HL-60/S4 treated with phorbol 12-myristate 13-acetate at 8.2 ng/mL for 4 days and 3 days (cell line): ENCODE measurements at regions not wholly inside any gene's neighbourhood (a gene's known extent, or its start where the extent isn't known, plus 50 kb on each side); places are given as distances from the start of the nearest gene placed in this dataset.

ENCODE experiments used
- in situ Hi-C: fragments of 300-500 bp; cut with MboI; formaldehyde crosslinking; loops from 2 replicates; pipeline ENCODE4 v1.15.0; 2022; ENCODE audit warnings: low sequenced_read_pairs

DNA sequence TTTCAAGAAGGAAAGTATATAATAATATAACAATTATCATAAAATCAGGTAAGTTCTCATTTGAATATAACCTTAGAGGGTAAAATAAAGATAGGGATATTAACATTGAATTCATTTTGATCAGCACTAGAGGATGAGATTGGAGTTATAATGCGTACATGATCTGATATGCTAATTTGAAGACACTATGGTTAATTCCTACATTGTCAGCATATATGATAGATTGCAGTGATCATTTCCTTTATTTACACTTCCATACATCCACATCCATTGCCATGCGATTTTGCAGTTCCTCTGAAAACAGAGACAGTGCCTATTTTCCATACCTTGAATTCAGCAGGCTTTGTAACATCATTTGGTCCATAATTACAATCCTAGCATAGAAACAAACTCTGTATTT is 519.2 kb downstream of the CCDC85A start:
- in situ Hi-C loops, result no loop called here

DNA sequence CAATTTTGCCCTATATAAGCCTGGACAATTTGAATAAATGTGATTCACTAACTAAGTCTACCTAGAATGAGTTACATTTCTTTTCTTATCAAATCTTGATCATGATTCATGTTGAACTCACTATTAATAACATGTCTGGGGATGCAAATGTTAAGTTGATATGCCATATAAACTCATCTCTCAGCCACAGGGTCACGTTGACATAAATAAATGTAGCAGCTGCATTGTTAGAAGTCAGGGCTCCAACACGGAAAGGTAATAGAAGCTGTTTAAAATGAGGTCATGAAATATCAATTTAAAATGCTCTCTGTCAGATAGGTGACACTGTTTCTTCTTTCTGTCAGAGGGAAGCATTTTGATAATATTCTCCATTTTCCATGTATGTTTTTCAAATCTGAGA is 521.9 kb downstream of the CCDC85A start:
- in situ Hi-C loops, result no loop called here

DNA sequence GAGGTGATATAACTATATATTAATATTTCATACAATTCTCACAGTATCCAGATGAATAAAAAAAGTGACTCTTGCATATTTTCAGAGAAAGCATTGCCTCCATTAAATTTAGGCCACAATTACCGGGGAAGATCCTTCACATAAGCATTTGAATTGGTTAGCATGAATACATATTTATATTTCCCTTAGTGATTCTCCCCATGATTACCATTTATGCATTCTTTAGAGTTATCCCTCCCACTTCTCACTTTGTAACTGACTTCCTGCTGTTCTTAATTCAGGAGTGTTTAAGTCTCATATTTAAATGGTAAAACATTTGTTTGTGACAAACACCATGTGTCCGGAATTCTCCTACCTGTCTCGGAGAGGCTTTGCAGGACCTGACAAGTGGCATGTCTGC is 523.4 kb downstream of the CCDC85A start:
- in situ Hi-C loops, result no loop called here

DNA sequence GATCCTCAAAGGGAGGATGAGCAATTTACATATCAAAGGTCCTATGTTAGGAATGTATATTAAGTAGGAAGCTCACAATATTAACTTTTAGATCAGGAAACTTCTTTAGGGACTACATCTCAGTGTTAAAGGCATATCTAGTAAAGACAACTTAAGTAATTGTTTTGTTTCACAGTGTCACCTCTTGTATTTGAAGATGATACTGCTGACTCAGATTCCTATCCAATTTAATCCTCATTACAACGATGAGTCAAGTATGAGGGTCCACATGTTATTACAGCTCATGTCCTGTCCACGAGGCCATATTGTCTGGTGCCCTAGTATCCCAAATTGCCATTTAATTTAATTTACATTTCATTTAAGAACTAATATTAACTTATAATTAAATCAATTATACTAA is 523.9 kb downstream of the CCDC85A start:
- in situ Hi-C loops, result no loop called here

- in situ Hi-C loops, result no loop called here
These were observed 525.4 kb downstream of the CCDC85A start for GRCh38 chr2:56709181-56709580.

GRCh38 chr2:56713161-56713676 is 529.4 kb downstream of the CCDC85A start:
- in situ Hi-C loops, result no loop called here

GRCh38 chr2:56713978-56714377 is 530.2 kb downstream of the CCDC85A start:
- in situ Hi-C loops, result no loop called here

DNA sequence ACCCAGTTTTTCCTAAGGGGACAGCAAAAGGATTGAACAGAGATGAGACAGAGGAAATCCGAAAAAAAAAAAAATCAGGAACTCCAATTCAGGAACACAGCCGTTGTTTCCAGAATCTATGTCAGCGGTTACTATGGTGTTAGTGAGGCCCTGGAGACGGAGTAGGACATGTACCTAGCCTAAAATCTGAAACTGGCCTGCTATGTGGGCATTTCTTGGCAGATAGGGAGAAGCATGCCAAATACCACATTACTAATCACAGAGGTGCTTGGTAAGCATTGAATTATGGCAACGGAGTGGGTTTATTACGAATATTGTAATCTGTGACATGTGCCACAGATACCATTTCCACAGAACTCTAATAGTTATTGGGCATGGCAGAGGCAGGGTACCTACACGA is 530.6 kb downstream of the CCDC85A start:
- in situ Hi-C loops, result no loop called here

DNA sequence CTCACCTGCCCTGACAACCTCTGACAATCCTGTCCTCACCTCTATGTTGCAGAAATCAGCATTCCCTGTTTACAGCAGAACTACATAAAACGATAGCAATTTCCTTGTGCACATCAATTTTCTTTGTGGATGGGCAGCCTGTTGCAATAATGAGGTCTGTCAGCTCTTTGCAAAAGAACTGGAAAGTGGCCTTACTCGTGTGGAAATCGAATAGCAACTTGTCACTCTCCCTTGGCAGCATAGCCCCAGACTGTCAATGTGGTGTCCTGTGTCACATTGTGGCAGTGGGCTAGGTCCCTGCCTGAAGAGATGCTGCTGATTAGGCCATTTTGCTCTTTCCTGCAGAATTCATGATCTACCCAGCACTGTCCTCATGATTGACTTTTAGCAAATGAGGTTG is 531.9 kb downstream of the CCDC85A start:
- in situ Hi-C loops, result no loop called here

GRCh38 chr2:56718413-56718812 is 534.6 kb downstream of the CCDC85A start:
- in situ Hi-C loops, result no loop called here

DNA sequence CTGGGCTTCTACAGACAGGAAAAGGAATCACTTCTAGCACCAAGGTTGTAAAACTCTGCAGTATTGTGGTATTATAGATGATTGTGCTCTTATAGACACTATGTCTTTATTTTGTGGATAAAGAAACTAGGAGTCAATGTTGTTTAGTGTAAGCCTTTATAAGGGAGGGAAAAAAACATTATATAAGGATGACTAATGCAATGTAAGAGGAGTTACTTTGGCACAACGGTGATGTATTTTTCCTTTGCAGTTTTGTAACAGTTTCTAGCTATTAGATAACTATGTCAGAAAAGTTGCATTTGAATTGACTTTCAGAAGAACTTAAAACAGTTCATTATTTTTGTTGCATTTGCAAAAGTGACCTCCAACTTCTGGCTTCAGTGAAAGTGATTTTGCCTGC is 545.4 kb downstream of the CCDC85A start:
- in situ Hi-C loops, result no loop called here

GRCh38 chr2:56732946-56733345 is 549.2 kb downstream of the CCDC85A start:
- in situ Hi-C loops, result no loop called here

- in situ Hi-C loops, result no loop called here
These were observed 555.6 kb downstream of the CCDC85A start for GRCh38 chr2:56739413-56739812.

DNA sequence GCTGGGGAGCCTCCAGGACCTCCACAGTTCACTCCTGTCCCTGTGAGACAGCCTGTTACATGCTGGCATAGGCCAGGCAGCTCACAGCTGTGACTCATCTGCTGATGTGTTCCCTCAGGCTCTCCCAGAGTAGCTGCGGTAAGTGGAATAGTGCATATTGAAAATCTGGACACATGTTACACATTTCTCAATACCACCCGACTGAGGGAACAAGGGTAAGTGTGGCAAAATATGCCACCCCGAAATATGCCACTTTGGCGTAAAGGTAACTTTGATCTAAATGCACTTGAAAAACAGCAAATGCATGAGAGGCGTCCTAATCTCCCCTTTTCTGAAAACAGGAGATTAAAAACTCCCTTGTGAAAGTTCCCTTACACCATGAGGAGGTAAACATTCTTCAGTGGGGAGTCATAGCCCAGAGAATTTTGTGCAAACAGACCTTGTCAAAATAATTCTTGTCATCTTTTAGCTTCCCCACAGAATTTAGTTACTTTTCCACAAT is 557.9 kb downstream of the CCDC85A start:
- in situ Hi-C loops, result no loop called here

GRCh38 chr2:56743807-56744206 is 560.0 kb downstream of the CCDC85A start:
- in situ Hi-C loops, result no loop called here

- in situ Hi-C loops, result no loop called here
These were observed 565.5 kb downstream of the CCDC85A start for GRCh38 chr2:56749152-56749752.

DNA sequence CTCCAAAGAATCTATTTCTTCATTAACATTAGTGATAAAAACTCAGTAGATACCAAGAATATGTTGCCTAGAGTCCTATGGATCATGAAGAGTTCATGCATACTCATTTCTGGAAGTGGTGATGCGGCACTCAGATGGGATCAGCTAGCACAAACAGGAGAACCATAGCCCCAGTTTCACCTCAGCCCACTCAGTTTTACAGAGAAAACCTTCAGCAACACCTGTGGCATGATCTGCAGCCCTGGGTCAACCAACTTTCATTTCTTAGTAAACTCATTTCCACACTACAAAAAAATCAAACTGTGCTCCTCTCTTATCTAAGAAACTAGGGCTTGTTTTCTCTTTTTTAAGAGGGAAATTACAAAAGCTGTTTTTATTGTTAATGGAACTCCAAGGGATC is 569.4 kb downstream of the CCDC85A start:
- in situ Hi-C loops, result no loop called here

- in situ Hi-C loops, result no loop called here
These were observed 570.4 kb downstream of the CCDC85A start for GRCh38 chr2:56754066-56754615.

GRCh38 chr2:56754627-56755026 is 570.8 kb downstream of the CCDC85A start:
- in situ Hi-C loops, result no loop called here

DNA sequence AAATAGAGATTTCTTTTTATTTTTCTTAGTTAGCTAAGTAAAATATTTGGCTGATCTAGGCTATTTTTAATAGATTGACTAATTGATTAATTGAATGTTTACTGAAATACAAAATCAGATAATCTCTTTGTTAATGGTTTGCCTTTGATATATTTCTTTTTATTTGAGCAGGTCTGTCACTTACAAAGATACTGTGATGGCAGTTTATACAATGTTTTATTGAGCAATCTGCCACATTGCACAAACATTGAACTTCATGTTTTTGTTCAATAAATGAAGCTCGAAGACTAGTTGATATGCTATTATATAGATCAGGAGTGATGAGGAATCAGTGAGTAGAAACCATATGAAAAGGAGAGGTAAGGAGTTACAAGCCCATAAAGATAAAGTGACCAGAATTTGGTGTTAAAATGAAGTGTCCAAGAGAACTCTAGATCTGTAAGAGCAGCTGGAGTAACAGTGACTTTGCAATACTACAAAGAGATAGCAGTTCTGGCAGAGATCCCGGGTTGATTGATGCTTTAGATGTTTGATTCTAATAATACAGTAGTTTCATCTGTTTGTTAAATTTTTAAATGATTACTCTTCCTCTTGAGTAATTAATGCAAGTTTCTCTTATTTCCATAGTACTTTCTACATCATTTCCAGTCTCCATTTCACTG is 574.2 kb downstream of the CCDC85A start:
- in situ Hi-C loops, result no loop called here

DNA sequence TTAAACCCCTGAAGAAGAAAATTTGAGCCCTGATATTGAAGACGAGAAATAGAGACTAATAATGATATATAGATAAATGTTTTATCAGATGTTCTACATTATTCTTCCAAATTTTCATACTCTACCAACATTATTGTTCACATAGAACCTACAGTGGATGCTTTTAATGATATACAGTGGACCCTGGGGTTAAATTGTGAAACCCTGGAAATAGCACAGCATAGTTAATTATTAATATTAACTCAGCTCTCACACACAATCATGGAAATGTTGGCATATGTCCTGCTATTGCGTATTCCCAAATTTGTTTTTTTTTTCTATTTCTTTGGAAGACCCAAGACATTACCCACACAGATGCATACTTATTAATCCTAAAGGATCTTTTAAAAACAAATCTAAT is 579.9 kb downstream of the CCDC85A start:
- in situ Hi-C loops, result no loop called here

DNA sequence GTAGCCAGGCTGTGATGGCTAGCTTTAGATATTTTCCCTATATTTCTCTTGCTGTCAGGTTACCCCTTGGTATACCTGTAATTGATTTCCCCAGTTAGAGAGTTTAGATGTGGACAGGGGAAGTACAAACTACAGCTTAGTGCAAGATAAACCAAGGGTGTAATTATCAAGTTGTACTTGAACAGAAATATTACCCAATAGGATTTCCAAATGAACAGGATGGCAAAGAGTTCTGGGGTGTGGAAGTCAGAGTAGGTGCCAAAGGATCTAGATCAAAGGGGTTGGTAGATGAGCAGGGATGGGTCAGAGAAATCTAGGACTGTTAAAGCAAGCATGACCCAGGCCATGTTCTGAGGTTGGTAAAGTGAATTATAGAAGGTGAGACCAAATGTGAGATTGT is 585.2 kb downstream of the CCDC85A start:
- in situ Hi-C loops, result no loop called here
